Naive B cell (primary cell): ENCODE measurements at regions not wholly inside any gene's neighbourhood (a gene's known extent, or its start where the extent isn't known, plus 50 kb on each side); places are given as distances from the start of the nearest gene placed in this dataset.

ENCODE experiments used
- ATAC-seq, 2 donors: fragments of 150-1000 bp; cut with Tn5 transposase; 2 replicates each; pipeline ENCODE4 v1.10.0; 2021; ENCODE audit warnings: low read depth in 2 of 2, mild to moderate bottlenecking in 2 of 2, moderate library complexity in 2 of 2
- DNase-seq: peaks from one replicate; pipeline ENCODE4 v3.0.0; 2022
- H3K27ac Mint-ChIP-seq, 6 donors: one replicate each; pipeline ENCODE4 v1.8.0; 2020 to 2022; ENCODE audit warnings: mild to moderate bottlenecking in 6 of 6, mixed read lengths in 6 of 6, moderate library complexity in 5 of 6, inconsistent platforms in 2 of 6
- H3K27me3 Mint-ChIP-seq, 3 donors: one replicate each; pipeline ENCODE4 v1.8.0; 2021 to 2022; ENCODE audit warnings: mixed read lengths in 3 of 3, mild to moderate bottlenecking in 1 of 3
- H3K36me3 Mint-ChIP-seq, 2 donors: one replicate each; pipeline ENCODE4 v1.8.0; 2020 to 2022; ENCODE audit warnings: mixed read lengths in 2 of 2, inconsistent platforms in 1 of 2, mild to moderate bottlenecking in 1 of 2
- H3K4me1 Mint-ChIP-seq, 3 donors: one replicate each; pipeline ENCODE4 v1.8.0; 2020 to 2022; ENCODE audit warnings: mixed read lengths in 3 of 3, inconsistent platforms in 1 of 3, mild to moderate bottlenecking in 1 of 3, moderate library complexity in 1 of 3
- H3K4me3 Mint-ChIP-seq, 8 donors: one replicate each; pipeline ENCODE4 v1.8.0; 2020 to 2022; ENCODE audit warnings: mild to moderate bottlenecking in 8 of 8, mixed read lengths in 8 of 8, moderate library complexity in 8 of 8, inconsistent platforms in 2 of 8
- H3K9me3 Mint-ChIP-seq, 7 donors: one replicate each; pipeline ENCODE4 v1.8.0; 2020 to 2022; ENCODE audit warnings: mixed read lengths in 7 of 7, mild to moderate bottlenecking in 5 of 7, inconsistent platforms in 2 of 7, moderate library complexity in 1 of 7

DNA sequence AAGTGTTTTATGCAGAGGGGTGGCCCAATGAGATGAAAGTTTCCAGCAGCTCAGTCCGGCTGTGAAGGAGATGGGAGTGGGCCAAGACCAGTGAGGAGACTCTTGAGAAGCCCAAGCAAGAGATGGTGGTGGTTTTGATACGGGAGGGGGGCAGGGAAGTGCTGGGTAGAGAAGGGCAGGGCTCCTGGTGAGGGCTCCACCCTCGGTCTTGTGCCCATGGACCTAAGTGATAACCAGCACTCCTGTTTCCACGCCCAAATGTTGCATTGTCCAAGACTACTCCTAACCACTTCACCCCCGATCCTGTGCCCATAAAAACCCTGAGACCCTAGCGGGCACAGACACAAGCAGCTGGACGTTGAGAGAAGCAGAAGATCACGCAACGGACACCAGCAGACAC, 140.9 kb downstream of the MIS18A start:
- DNase-seq, result no peak
- no peaks in the 10 kb centered on the region for H3K4me1 Mint-ChIP-seq
- no peak overlapping the region for H3K4me3 Mint-ChIP-seq
- H3K36me3 Mint-ChIP-seq, result no peaks in the 10 kb centered on the region
- no peak for ATAC-seq
- no peak overlapping the region for H3K27ac Mint-ChIP-seq
- H3K9me3 Mint-ChIP-seq, result peaks cover 0 to 10% (median 4%) of the 10 kb centered on the region in 7 donors
- H3K27me3 Mint-ChIP-seq, result peaks cover 0 to 14% (median 12%) of the 10 kb centered on the region in 3 donors

DNA sequence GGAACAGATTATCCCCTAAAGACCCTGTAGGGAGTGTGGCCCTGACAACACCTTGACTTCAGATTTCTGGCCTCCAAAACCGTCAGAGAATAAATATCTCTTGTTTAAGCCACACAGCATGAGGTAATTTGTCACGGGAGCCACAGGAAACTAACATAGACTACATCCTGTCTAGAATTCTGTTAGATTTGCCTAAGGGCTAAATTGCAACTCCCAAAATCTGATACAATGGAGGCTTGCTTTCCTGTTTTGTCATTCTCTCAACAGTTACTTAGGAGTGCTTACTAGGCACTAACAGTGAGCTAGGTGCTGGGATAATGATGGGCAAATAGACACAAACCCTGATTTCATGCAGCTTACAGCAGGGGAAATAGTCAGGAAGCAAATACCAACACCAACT, 141.6 kb downstream of the MIS18A start:
- ATAC-seq (no peak), DNase-seq (no peak)
- H3K27me3 Mint-ChIP-seq, result peaks cover 0 to 14% (median 7%) of the 10 kb centered on the region in 3 donors
- H3K4me3 Mint-ChIP-seq, result no peak overlapping the region
- H3K4me1 Mint-ChIP-seq, result no peaks in the 10 kb centered on the region
- peaks cover 0 to 10% (median 4%) of the 10 kb centered on the region in 7 donors for H3K9me3 Mint-ChIP-seq
- no peaks in the 10 kb centered on the region for H3K36me3 Mint-ChIP-seq
- no peak overlapping the region for H3K27ac Mint-ChIP-seq

- H3K27ac Mint-ChIP-seq, result no peak overlapping the region
- DNase-seq (no peak), ATAC-seq (no peak)
- no peaks in the 10 kb centered on the region for H3K4me1 Mint-ChIP-seq
- H3K27me3 Mint-ChIP-seq, result peaks cover 0 to 14% (median 4%) of the 10 kb centered on the region in 3 donors
- H3K36me3 Mint-ChIP-seq, result no peaks in the 10 kb centered on the region
- H3K9me3 Mint-ChIP-seq, result peaks cover 0 to 10% (median 6%) of the 10 kb centered on the region in 7 donors
- no peak overlapping the region for H3K4me3 Mint-ChIP-seq
These were observed 142.3 kb downstream of the MIS18A start for GRCh38 chr21:32136546-32136945.

DNA sequence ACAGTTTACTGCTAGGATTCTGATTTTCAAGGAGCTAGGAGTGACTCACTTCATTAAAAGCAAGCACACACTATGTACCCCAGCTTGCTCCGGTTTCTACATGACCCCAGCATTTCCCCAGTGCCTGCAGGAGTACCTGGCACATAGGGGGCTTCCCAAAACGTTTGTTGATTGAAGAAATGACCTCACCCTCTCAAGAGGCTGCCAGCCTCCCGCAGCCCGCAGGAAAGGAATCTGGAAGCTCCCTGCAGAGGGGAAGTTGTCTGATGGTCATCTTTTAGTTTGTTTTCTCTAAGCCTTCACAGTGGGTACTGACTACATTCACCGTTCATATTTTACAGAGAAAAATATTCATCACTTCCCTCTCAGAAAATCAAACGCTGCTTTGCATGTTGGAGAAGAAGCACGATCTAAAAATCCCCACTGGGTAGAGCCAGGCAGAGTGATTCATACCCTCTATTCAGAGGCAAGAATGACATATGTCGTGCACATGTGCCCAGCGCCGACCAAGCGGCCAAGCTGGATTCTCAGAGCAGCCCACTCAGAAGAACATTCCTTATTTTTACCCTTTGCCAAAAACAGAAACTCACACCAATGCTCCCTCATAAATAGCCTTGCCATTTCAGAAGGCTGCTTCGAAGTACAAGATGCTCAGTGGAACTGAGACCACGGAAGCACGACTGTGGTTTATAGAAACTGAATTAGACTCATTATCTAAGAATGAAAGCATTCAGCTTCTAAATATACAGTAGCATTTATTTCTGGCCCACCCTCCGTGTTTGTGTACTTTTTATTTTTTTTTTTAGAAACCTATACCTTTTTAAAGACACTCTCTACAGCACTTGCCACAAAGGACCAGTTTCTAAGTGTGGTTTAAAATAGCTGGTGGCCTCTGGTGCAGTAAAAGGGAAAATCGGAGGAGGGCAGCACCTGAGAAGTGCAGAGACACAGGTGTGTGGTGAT, 143.2 kb downstream of the MIS18A start:
- no peak for ATAC-seq
- peak overlapping the region in 1 of 8 donors; percentile 31 for H3K4me3 Mint-ChIP-seq
- peaks cover 1 to 10% (median 7%) of the 10 kb centered on the region in 7 donors for H3K9me3 Mint-ChIP-seq
- no peaks in the 10 kb centered on the region for H3K36me3 Mint-ChIP-seq
- no peak for DNase-seq
- H3K27ac Mint-ChIP-seq, result no peak overlapping the region
- H3K27me3 Mint-ChIP-seq, result peaks cover 0 to 9% (median 4%) of the 10 kb centered on the region in 3 donors
- no peaks in the 10 kb centered on the region for H3K4me1 Mint-ChIP-seq

GRCh38 chr21:32134441-32135130, 144.3 kb downstream of the MIS18A start:
- ATAC-seq (no peak), DNase-seq (no peak)
- H3K9me3 Mint-ChIP-seq, result peaks cover 1 to 14% (median 7%) of the 10 kb centered on the region in 7 donors
- no peaks in the 10 kb centered on the region for H3K4me1 Mint-ChIP-seq
- no peaks in the 10 kb centered on the region for H3K36me3 Mint-ChIP-seq
- H3K27me3 Mint-ChIP-seq, result peaks cover 0 to 9% (median 4%) of the 10 kb centered on the region in 3 donors
- no peak overlapping the region for H3K27ac Mint-ChIP-seq
- H3K4me3 Mint-ChIP-seq, result peak overlapping the region in 1 of 8 donors; percentile 60

DNA sequence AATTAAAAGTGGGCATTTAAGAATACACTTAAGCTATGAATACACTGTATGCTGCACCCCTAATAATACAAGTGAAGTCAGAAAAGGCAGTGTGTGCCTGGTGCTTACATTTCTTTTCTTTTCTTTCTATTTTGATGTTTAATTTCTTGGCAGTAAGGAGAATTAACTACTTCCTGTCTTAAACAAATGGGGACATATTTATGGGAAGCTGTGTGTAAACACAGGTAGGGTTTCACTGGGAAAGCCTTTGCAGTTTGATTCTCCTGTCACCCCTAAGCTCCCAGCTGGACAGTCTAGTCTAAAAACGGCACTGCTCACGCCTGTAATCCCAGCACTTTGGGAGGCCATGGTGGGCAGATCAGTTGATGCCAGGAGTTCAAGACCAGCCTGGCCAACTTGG, 146.0 kb downstream of the MIS18A start:
- Mint-ChIP-seq H3K27me3 (peaks cover 0 to 15% (median 8%) of the 10 kb centered on the region in 3 donors), H3K36me3 (peaks cover 0 to 4% of the 10 kb centered on the region in 2 donors), H3K9me3 (peaks cover 2 to 20% (median 11%) of the 10 kb centered on the region in 7 donors), H3K4me1 (no peaks in the 10 kb centered on the region), H3K27ac (no peak overlapping the region), H3K4me3 (no peak overlapping the region)
- ATAC-seq (no peak), DNase-seq (no peak)

DNA sequence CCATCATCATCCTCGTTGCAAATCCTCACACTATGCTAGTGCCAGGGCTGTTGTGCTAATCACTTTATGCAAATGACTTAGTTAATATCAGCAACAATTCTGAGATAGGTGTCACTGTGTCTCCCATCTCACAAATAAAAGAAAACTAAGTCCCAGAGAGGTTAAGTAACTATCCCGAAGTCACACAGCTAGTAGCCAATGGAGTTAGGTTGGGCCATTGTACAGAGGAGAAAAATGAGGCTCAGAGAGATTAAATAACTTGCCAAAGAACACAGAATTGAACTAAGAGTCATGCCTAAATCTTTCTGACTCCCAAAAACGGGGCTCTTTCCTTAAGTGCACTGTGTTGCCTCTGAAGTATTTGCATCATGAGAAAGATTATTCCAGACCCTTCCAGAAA, 146.4 kb downstream of the MIS18A start:
- Mint-ChIP-seq H3K9me3 (peaks cover 3 to 25% (median 13%) of the 10 kb centered on the region in 7 donors), H3K27ac (no peak overlapping the region), H3K4me1 (no peaks in the 10 kb centered on the region), H3K27me3 (peaks cover 0 to 16% (median 5%) of the 10 kb centered on the region in 3 donors), H3K4me3 (no peak overlapping the region), H3K36me3 (peaks cover 0 to 8% of the 10 kb centered on the region in 2 donors)
- DNase-seq, result no peak
- ATAC-seq, result no peak

DNA sequence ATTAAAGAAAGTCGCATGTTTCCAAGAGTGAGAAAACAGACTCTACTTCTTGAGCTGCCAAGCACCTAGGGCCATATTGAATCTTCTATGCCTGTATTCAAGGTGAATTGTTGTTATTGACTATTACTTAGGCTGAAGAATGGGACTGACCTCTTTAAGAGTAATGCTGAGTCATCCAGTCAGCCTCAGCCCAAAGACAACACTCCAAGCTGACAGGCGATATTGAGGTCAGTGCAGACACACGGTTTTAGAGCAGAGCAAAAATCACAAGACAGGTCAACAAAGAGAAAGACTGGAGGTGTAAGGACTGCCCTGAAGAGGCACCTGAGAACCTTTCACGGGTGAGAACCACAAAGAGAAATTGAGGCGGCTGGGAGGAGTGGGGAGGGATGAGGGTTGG, 146.9 kb downstream of the MIS18A start:
- DNase-seq (no peak), ATAC-seq (no peak)
- Mint-ChIP-seq H3K4me3 (no peak overlapping the region), H3K36me3 (peaks cover 0 to 8% of the 10 kb centered on the region in 2 donors), H3K4me1 (no peaks in the 10 kb centered on the region), H3K27ac (no peak overlapping the region), H3K9me3 (peaks cover 2 to 23% (median 13%) of the 10 kb centered on the region in 7 donors), H3K27me3 (peaks cover 0 to 16% (median 3%) of the 10 kb centered on the region in 3 donors)

DNA sequence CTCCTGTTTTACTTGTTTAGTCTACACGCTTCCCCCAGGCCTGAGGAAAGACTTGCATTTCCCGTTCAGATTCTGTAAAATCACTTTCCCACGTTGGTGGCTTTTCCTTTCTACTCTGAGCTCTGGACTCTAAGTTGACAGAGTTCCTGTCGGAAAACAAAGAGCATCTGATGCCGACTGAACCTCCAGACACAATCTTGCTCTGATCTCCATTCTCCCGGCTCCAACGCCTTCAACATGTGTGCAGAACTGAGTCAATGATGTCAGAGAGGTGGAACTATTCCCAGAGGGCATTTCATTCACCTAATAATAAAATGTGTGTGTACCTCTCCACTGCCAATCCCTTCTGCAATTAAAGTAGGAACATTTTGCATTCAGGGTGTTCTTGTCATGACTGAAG, 147.7 kb downstream of the MIS18A start:
- H3K27me3 Mint-ChIP-seq, result peaks cover 3 to 21% (median 4%) of the 10 kb centered on the region in 3 donors
- H3K4me3 Mint-ChIP-seq, result no peak overlapping the region

GRCh38 chr21:32130031-32130891, 148.6 kb downstream of the MIS18A start:
- H3K9me3 Mint-ChIP-seq, result peaks cover 3 to 20% (median 13%) of the 10 kb centered on the region in 7 donors
- peaks cover 0 to 8% of the 10 kb centered on the region in 2 donors for H3K36me3 Mint-ChIP-seq
- DNase-seq (no peak), ATAC-seq (no peak)
- no peak overlapping the region for H3K4me3 Mint-ChIP-seq
- H3K27me3 Mint-ChIP-seq, result peaks cover 7 to 23% (median 7%) of the 10 kb centered on the region in 3 donors
- no peaks in the 10 kb centered on the region for H3K4me1 Mint-ChIP-seq
- no peak overlapping the region for H3K27ac Mint-ChIP-seq

More for the DNA sequence above, 147.7 kb downstream of the MIS18A start:
- peaks cover 2 to 20% (median 12%) of the 10 kb centered on the region in 7 donors for H3K9me3 Mint-ChIP-seq
- no peak for ATAC-seq
- H3K4me1 Mint-ChIP-seq, result no peaks in the 10 kb centered on the region
- DNase-seq, result no peak
- H3K27ac Mint-ChIP-seq, result no peak overlapping the region
- H3K36me3 Mint-ChIP-seq, result peaks cover 0 to 8% of the 10 kb centered on the region in 2 donors

- Mint-ChIP-seq H3K4me3 (no peak overlapping the region), H3K9me3 (peaks cover 4 to 42% (median 13%) of the 10 kb centered on the region in 7 donors), H3K27ac (no peak overlapping the region), H3K27me3 (peaks cover 7 to 27% (median 13%) of the 10 kb centered on the region in 3 donors), H3K4me1 (no peaks in the 10 kb centered on the region), H3K36me3 (peaks cover 0 to 8% of the 10 kb centered on the region in 2 donors)
- DNase-seq, result no peak
- ATAC-seq, result no peak
These were observed 151.8 kb downstream of the MIS18A start for GRCh38 chr21:32127081-32127480.

GRCh38 chr21:32122082-32122481, 156.8 kb downstream of the MIS18A start:
- Mint-ChIP-seq H3K36me3 (no peaks in the 10 kb centered on the region), H3K9me3 (peaks cover 3 to 35% (median 8%) of the 10 kb centered on the region in 7 donors), H3K4me1 (no peaks in the 10 kb centered on the region), H3K27ac (no peak overlapping the region), H3K4me3 (no peak overlapping the region), H3K27me3 (peaks cover 7 to 20% (median 19%) of the 10 kb centered on the region in 3 donors)
- DNase-seq, result no peak
- no peak for ATAC-seq

DNA sequence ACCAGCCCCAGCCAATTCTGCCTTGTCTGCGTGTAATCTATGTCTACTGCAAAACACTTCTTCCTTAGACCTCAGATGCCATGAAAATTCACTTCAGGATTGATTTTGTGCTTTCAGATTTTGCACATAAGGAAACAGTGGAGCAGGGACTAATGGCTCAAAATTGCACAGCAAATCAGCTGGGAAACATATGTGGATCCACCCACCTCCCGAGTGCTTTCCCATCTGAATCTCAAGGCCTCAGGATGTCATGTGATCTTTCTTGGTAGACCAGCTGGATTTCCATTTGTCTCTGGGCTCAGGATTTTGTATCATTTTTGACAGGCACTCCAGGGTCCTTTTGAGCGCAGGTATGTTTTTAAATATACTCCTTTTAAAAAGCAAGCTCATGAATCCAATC, 158.6 kb downstream of the MIS18A start:
- peaks cover 0 to 35% (median 6%) of the 10 kb centered on the region in 7 donors for H3K9me3 Mint-ChIP-seq
- peaks cover 0 to 21% (median 13%) of the 10 kb centered on the region in 3 donors for H3K27me3 Mint-ChIP-seq
- no peaks in the 10 kb centered on the region for H3K4me1 Mint-ChIP-seq
- ATAC-seq (no peak), DNase-seq (no peak)
- no peak overlapping the region for H3K4me3 Mint-ChIP-seq
- H3K27ac Mint-ChIP-seq, result no peak overlapping the region
- H3K36me3 Mint-ChIP-seq, result no peaks in the 10 kb centered on the region
